Breast epithelium (tissue), 3 donors: ENCODE measurements at regions not wholly inside any gene's neighbourhood (a gene's known extent, or its start where the extent isn't known, plus 50 kb on each side); places are given as distances from the start of the nearest gene placed in this dataset.

ENCODE experiments used
- CTCF ChIP-seq, 3 donors: fragments of 450-650 bp; IDR thresholded peaks; one replicate each; pipeline ENCODE4 v1.5.1; 2016 to 2017; ENCODE audit warnings: antibody characterized with exemption in 3 of 3, mild to moderate bottlenecking in 3 of 3, moderate library complexity in 3 of 3
- POLR2AphosphoS5 ChIP-seq, 3 donors: sonication (generic); formaldehyde crosslinking; IDR thresholded peaks; one replicate each; pipeline ENCODE4 v1.6.1; 2017; ENCODE audit warnings: antibody characterized with exemption in 3 of 3

- no peak for TF ChIP-seq CTCF (IDR thresholded peaks at IDR 0.05)
- TF ChIP-seq POLR2AphosphoS5 (IDR thresholded peaks at IDR 0.05): no peak
Observed at GRCh38 chr9:118000581-118000980, 296.4 kb downstream of the TLR4 start.
